ENCODE measurements at regions not wholly inside any gene's neighbourhood (a gene's known extent, or its start where the extent isn't known, plus 50 kb on each side); places are given as distances from the start of the nearest gene placed in this dataset.
A peak's percentile ranks its signal among the peaks of the same experiment; 100 is the strongest.

GRCh38 chrX:13266641-13267345 lies 53.1 kb downstream of the ATXN3L start:
- DNase-seq: no peak

- no peak for DNase-seq
Measured at GRCh38 chrX:13265549-13266132, 54.2 kb downstream of the ATXN3L start.

GRCh38 chrX:13265111-13265510 lies 54.7 kb downstream of the ATXN3L start:
- no peak for DNase-seq

- no peak for DNase-seq
Measured at GRCh38 chrX:13263560-13264251, 56.1 kb downstream of the ATXN3L start.

GRCh38 chrX:13261348-13261747 lies 58.5 kb downstream of the ATXN3L start:
- no peak for DNase-seq

- DNase-seq: no peak
Measured at GRCh38 chrX:13260598-13260997, 59.3 kb downstream of the ATXN3L start.

GRCh38 chrX:13258725-13259124 lies 61.1 kb downstream of the ATXN3L start:
- DNase-seq: no peak

GRCh38 chrX:13258052-13258444 lies 61.8 kb downstream of the ATXN3L start:
- no peak for DNase-seq

- DNase-seq: no peak
Measured at GRCh38 chrX:13257223-13258051, 62.4 kb downstream of the ATXN3L start.

GRCh38 chrX:13256603-13257002 lies 63.2 kb downstream of the ATXN3L start:
- DNase-seq: no peak

- DNase-seq: no peak
Measured at GRCh38 chrX:13254870-13255269, 65.0 kb downstream of the ATXN3L start.

- no peak for DNase-seq
Measured at GRCh38 chrX:13254076-13254785, 65.6 kb downstream of the ATXN3L start.

- DNase-seq: no peak
Measured at GRCh38 chrX:13253223-13253622, 66.6 kb downstream of the ATXN3L start.

- DNase-seq: no peak
Measured at GRCh38 chrX:13252726-13253125, 67.1 kb downstream of the ATXN3L start.

GRCh38 chrX:13250826-13251580 lies 68.8 kb downstream of the ATXN3L start:
- no peak for DNase-seq

- DNase-seq: no peak
Measured at GRCh38 chrX:13248867-13249486, 70.9 kb downstream of the ATXN3L start.

GRCh38 chrX:13239272-13239671 lies 80.6 kb downstream of the ATXN3L start:
- DNase-seq: no peak

GRCh38 chrX:13235930-13236329 lies 83.9 kb downstream of the ATXN3L start:
- peak; percentile 2 for DNase-seq

GRCh38 chrX:13232484-13232883 lies 87.4 kb downstream of the ATXN3L start:
- DNase-seq: no peak

- DNase-seq: no peak
Measured at GRCh38 chrX:13226214-13226613, 93.6 kb downstream of the ATXN3L start.

- DNase-seq: peak; percentile 52
Measured at GRCh38 chrX:13223868-13224567, 95.8 kb downstream of the ATXN3L start.

All from NCI-H1105 (cell line).